OCI-M1 (cell line): ENCODE measurements at regions not wholly inside any gene's neighbourhood (a gene's known extent, or its start where the extent isn't known, plus 50 kb on each side); places are given as distances from the start of the nearest gene placed in this dataset.
A peak's percentile ranks its signal among the peaks of the same experiment; 100 is the strongest.

ENCODE experiments used
- DNase-seq: peaks from one replicate; lab custom pipeline; 2025; lab: John Stamatoyannopoulos, UW

DNA sequence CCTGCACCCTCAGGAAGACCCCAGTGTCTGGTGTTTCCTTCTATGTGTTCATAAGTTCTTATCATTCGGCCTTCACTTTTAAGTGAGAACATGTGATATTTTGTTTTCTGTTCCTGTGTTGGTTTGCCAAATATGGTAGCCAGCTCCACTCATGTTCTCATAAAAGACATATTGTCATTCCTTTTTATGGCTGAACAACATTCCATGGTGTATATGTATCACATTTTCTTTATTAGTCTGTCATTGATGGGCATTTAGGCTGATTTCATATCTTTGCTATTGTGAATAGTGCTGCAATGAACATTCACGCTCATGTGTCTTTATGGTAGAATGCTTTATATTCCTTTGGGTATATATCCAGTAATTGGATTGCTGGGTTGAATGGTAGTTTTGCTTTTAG lies 645.1 kb downstream of the SLC16A7 start:
- no peak for DNase-seq

DNA sequence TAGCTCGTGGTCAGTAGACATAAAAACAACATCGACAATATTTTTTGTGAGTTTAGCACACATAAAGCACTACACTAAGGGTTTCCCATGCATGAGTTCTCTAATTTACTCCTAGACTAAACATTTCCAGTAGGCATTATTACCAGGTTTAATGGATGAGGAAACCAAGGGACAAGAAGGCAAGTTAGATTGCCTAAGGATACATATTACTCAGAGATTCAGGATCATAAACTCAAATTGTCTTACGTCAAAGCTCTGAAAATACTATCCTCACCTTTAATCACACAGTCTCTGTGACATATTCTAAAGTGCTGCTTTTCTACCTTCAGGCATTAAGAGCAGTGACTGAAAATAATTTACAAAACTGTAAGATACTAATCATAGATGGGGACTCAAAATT lies 655.3 kb downstream of the SLC16A7 start:
- no peak for DNase-seq

DNA sequence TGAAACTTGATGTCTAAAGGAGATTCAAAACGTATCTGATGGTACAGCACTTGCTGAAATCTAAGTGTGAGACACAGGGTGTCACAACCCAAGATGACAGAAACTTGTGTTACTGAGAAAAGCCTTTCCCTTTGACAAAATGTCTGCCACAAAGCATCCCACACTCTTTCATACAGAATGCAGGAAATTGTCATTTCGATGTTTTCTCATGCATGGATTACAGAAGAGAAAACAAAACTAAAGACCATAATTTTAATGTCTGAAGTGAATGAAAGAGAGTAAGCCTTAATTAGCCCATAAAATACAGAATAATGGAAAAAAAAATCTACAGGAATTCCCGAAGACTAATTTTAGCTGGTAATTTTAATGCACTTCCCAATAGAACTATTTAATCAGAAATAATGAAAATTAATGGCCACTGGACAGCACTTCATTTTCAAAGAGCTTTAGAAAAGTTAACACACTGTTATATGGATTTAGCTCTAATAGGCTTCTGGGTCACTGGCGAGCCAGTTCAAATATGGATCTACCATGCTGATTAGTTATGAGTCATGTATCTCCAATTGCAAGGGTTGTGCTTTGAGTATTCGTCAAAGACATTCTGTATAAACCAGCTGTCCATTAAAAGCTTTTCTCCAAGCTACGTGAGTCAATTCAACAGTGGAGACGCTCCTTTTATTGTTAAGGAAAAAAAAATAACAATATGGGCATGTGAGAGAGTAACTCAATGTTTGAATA lies 656.7 kb downstream of the SLC16A7 start:
- DNase-seq, result no peak

DNA sequence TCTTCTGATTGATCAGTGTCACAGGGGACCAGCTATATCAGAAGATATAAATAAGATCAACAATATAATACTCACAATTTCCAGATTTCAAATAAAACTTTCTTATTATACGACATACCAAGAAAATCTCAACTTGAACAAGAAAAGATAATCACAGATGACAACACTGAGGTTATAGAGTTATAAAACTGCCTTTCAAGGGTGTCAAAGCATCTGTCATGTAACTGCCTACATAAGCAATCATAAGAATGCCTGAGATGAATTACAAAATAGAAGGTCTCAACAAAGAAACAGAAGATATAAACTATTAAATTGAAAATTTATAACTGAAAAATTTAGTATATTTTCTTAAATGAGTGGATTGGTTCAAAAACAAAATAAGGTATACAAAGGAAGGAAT lies 659.2 kb downstream of the SLC16A7 start:
- DNase-seq, result no peak

DNA sequence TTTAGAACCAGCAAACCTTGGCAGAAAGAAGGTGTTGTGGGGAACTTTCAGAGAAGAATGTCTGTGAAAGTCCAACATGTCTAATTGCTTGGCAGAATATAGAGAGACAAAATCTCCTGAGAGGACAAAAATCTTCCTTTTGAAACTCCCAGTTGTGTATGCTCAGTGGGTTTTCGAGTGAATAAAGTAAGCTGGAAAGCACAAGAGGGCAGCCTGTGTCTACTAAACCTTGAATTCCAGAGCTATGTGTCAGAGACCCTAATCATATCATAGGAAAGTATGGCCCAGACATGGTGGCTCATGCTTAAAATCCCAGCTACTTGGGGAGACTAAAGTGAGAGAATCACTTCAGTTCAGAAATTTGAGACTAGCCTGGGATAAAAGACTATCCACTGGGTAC lies 661.2 kb downstream of the SLC16A7 start:
- DNase-seq, result peak; percentile 55

DNA sequence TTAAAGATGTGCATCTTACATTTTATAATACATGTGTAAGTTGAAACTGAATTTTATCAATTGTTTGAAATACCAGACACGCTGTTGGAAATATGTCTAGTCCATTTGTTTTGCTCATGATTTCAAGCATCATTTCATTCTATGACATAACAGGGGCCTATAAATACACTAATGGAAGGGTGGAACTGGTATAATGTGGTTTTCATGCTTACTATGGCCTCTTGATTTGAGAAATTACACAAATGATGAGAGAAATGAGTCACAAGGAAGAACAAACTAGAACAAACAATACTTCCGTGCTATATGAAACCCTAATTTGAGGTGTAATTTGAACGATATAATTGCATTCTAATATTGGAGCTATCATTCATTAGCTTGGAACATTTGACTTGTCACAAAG lies 663.4 kb downstream of the SLC16A7 start:
- DNase-seq, result no peak

DNA sequence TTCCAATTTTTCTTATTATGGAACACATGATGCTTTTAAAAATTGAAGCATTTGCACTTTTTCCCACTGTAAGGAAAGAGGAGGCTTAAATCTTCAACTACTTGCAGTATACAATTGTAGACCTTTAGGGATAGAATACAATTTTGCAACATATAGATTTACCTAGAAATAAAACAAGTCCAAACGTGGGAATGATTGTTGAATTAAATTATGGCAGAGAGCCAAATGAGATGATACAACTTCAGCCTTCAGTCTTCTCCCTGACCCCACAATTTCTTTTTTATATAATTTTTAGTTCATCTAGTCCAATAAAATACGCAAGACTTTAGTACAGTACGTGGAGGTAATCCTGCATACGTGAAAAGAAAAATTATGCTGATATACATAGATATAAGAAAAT lies 666.5 kb downstream of the SLC16A7 start:
- DNase-seq, result no peak

DNA sequence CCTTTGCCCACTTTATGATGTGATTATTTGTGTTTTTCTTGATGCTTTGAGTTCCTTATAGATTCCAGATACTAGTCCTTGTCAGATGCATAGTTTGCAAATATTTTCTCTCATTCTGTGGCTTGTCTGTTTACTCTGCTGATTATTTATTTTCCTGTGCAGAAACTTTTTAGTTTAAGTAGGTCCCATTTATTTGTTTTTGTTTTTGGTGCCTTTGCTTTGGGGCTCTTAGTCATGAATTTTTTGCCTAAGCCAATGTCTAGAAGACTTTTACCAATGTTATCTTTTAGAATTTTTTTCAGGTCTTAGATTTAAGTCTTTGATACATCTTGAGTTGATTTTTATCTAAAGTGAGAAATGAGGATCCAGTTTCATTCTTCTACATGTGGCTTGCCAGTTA lies 667.3 kb downstream of the SLC16A7 start:
- no peak for DNase-seq

DNA sequence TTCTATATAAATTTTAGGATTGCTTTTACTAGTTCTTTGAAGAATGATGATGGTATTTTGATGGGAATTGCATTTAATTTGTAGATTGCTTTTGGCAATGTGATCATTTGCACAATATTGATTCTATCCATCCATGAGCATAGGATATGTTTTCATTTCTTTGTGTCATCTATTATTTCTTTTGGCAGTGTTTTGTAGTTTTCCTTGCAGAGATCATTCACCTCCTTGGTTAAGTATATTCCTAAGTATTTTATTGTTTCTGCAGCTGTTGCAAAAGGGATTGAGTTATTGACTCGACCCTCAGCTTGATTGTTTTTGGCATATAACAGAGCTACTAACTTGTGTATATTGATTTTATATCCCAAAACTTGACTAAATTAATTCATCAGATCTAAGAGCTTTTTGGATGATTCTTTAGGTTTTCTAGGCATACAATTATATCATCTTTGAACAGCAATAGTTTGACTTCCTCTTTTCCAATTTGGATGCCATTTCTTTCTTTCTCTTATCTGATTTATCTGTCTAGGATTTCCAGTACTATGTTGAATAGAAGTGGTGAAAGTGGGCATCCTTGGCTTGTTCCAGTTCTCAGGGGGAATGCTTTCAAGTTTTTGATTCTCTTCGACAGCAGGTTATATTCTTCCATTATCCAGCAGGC lies 668.1 kb downstream of the SLC16A7 start:
- peak; percentile 60 for DNase-seq

DNA sequence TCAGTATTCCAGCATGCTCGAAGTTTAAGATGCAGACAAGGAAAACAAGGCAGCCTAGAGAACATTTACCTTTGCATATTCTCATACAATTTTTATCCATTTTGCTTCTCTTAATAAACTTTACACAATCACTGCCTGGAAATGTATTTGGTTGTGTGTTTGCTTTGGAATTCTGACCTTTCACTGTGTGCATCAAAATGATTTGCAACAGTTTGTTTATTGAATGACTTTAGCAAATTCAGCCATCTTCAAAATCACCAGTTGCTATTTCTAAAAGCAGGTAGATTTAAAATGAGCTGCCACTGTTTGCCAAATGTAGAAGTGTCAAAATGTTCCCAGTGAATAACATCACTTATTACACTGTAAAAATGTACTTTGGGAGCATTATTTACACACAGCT lies 669.9 kb downstream of the SLC16A7 start:
- DNase-seq, result no peak

DNA sequence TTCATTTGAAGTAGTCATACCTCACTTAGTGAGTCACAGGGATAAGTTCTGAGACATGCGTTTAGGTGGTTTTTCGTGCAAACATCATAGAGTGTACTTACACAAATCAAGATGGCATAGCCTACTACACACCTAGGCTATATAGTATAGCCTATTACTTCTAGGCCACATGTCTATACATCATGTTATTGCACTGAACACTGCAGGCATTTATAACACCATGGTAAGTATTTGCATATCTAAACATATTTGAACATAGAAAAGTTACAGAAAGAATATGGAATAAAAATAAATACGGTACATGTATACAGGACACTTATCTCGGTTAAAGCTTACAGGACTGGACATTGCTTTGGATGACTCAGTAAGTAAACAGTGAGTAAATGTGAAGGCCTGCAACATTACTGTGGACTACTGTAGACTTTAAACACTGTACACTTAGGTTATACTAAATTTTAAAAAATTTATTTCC lies 670.6 kb downstream of the SLC16A7 start:
- DNase-seq, result no peak

DNA sequence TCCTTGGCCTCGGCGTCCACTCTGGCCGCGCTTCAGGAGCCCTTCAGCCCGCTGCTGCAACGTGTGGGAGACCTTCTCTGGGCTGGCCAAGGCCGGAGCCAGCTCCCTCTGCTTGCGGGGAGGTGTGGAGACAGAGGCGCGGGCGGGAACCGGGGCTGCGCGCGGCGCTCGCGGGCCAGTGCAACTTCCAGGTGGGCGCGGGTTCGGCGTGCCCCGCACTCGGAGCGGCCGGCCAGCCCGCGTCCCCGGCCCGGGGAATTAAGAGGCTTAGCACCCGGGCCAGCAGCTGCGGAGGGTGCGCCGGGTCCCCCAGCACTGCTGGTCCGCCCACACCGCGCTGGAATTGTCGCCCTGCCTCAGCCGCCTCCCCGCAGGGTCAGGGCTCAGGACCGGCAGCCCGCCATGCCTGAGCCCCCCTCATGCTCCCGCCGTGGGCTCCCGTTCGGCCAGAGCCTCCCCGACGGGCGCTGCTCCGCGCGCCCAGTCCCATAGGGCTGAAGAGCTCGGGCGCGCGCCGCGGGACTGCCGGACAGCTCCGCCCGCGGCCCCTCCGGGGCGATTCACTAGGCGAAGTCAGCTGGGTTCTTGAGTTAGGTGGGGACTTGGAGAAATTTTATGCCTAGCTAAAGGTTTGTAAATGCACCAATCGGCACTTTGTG lies 673.9 kb downstream of the SLC16A7 start:
- DNase-seq, result no peak

DNA sequence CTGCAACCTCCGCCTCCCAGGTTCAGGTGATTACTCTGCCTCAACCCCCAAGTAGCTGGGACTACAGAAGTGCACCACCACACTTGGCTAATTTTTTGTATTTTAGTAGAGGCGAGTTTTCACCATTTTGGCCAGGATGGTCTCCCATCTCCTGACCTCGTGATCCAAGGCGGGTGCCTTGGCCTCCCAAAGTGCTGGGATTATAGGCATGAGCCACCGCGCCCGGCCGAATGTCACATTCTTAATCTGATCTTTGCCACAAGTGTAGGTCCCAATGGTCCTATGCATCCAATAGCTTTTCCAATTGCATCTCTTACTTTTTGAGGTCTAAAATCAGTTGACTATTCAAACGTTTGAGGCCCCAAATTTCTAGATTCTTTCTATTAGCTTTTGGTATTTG lies 676.0 kb downstream of the SLC16A7 start:
- DNase-seq, result no peak

DNA sequence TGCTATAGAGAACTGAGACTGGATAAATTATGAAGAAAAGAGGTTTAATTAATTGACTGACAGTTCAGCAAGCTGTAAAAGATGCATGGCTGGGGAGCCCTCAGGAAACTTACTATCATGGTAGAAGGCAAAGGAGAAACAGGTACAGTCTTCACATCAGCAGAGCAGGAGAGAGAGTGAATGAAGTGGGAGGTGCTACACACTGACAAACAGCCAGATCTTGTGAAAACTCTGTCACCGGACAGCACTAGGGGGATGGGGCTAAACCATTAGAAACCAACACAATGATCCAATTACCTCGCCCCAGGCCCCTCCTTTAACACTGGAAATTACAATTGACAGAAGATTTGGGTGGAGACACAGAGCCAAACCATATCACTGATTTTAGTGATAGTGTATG lies 682.4 kb downstream of the SLC16A7 start:
- DNase-seq, result no peak

DNA sequence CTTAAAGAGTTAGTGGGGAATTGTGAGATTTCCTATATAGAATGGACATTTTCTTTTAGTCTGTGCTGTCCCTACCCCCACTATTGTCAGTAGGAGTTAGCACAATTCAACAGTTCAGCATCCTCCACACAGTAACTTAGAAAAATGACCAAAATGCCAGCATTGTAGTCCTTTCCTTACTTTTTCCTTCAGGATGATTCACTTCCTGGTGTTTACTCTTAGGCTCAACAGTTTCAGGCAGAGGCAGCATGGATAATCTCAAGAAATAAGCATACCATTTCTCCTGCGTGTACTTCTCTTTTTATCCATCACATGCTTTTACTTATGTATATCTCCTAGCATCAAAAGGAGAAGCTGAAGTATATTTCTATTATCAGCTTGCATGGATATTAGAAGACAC lies 683.4 kb downstream of the SLC16A7 start:
- peak; percentile 7 for DNase-seq

DNA sequence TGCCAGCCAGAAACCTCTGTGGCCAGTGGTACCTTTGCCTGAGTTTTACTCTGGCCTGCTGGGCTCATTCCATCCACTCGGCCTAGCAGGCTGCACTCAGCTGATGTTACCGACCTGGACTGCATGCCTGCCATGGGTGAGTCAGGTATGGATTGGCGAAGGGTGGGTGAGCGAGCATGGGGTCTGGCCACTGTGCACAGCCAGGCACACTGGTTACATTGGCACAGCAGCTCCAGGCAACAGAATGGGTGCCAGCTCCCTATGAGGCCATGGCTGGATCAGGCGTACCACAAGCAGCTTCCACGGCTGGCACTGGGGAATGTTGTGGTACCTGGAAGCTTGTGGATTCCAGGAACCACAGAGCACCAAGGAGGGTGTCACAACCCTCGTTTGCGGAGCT lies 685.7 kb downstream of the SLC16A7 start:
- no peak for DNase-seq

DNA sequence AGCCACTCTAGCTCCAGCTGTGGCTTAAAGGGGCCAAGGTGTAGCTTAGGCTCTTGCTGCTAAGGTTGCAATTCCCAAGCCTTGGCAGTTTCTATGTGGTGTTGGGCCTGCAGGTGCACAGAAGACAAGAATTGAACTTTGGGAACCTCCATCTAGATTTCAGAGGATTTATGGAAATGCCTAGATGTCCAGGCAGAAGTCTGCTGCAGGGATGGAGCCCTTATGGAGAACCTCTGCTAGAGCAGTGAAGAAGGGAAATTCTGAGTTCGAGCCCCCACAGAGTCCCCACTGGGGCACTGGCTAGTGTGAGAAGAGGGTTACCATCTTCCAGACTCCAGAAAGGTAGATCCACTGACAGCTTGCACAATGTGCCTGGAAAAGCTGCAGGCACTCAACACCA lies 694.7 kb downstream of the SLC16A7 start:
- DNase-seq, result peak; percentile 7

DNA sequence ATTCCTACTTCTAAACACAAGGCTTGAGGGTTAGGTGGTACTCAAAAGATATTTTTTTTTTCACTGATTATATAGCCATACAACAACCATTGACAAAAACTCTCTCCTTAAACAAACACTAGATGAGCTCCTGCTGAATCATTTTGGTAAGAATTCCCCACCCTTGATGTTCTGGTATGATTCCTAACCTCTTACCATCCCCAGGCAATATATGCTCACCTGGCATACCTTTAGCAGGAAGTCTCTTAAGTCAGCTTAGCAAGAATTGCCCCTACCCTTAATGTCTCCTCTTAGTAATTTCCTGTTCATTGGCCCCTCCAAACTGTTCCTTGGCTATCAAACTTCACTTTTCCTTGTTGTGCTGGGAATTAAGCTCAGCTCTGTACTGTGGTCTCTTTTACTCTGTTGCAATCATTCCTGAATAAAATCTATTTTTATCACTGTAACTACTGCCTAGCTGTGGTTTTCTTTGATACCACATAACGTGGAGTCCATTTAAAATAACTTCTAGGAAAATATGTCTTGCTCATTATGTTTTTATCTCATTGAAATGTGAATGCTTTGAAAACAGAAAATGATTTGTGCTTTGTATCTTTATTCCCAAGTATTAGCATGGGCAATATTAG lies 712.6 kb downstream of the SLC16A7 start:
- DNase-seq, result peak; percentile 20

DNA sequence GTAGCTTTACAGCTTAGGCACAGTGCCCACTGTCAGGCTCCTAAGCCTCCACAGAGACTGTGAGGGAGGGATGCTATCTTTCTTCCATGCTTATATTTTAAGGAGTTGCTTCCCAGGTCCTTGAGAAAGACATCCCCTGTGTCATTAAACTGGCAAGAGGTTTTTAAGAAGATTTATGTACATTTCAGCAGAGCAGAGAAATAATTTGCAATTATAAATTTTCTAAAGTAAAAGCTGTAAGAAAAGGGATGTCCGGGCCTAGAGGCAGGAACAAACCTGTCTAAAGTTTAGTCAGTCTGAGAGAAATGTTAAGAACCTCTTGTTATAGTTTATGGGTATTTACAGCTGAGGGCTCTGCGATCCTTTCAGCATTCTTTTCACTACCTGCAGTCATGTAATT lies 716.1 kb downstream of the SLC16A7 start:
- DNase-seq, result no peak

DNA sequence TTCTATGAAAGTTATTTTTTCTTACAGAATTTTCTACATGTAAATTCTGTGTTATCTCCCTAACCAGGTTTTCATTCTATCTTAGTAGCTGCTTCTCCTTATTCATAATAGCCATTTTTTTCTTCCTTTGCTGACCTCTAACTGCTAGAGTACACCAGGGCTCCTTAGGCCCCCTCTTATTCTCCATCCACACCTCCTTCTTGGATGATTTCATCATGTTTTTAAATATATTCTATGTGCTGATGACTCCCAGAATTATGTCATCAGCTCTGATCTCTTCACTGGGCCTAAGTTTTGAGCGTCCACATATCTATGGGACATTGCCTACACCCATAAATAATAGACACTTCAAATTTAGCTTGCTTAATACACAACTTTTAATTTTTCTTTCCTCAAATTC lies 721.5 kb downstream of the SLC16A7 start:
- DNase-seq, result peak; percentile 36

DNA sequence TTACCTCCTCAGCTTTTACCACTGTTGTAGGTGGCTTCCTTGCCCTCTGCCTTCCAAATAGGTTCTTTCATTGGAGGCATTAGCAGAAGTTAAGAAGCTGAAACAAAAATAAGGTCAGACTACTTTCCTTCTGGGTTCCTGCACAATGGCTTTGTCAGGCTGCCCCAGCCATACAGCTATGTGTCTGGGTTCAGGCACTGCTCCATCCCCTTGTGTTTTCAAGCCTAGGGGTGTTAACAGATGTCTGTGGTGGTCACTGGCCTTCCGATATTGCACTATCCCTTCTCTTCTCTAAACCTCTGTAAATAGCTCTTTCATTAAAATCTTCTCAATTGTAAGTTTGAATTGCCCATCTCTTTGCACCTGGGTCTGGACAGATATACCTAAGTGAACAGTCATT lies 728.9 kb downstream of the SLC16A7 start:
- DNase-seq, result no peak

DNA sequence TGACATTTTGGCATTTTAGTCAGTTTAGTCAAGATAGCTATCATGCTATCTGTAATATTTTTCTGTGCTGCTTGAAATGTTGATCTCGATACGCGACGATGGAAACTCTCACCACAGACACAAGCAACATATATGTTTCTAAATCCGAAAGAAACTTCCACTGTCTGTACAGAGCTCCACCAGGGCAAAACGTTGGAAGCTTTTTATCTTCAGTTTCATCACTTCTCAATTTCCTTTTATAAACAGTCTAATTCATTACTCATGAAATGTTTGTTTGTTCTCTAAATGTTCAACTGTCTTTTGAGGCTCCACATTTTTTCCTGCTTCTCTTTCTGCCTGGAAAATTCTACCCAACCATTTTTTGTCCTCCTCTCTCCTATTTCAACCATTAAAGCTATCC lies 737.6 kb downstream of the SLC16A7 start:
- no peak for DNase-seq

DNA sequence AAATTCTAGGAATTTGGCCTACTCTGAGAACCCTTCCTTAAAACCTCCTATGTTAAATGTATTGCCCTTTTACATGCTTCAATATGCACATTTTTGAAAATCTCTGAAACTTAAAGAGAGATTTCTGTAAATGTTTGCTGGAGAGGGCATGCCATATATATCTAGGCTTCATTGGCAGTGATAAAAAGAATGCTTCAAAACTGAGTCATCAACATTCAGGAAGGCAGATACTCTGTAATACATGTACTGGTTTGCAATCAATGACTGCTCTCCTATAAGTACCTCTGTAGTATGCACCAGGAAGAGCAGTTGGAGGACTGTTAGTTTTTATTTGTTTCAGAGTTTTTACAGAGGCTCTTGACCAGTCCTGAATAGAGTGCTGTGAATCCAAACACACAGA lies 739.9 kb downstream of the SLC16A7 start:
- no peak for DNase-seq
